Right lobe of liver (tissue), 6 donors: ENCODE measurements at regions not wholly inside any gene's neighbourhood (a gene's known extent, or its start where the extent isn't known, plus 50 kb on each side); places are given as distances from the start of the nearest gene placed in this dataset.

ENCODE experiments used
- ATAC-seq, 4 donors: fragments of 200-7000 bp; cut with Tn5 transposase; one replicate each; pipeline ENCODE4 v1.9.1; 2020; ENCODE audit warnings: mild to moderate bottlenecking in 4 of 4, moderate library complexity in 4 of 4
- DNase-seq, 3 donors: peaks; one replicate each; pipeline ENCODE4 v3.0.0-alpha.2; 2020
- H3K27ac ChIP-seq, 3 donors: fragments of 200-600 bp; one replicate each; pipeline ENCODE4 v1.8.0; 2022
- H3K27me3 ChIP-seq, 2 donors: fragments of 200-600 bp; one replicate each; pipeline ENCODE4 v1.8.0; 2022
- H3K36me3 ChIP-seq, 4 donors: fragments of 200-600 bp; sonication (generic) in 1 of 4; one replicate each; pipeline versions ENCODE4 v1.5.1 to v1.8.0; 2017 to 2022; ENCODE audit warnings: control low read depth in 1 of 4
- H3K4me1 ChIP-seq, 4 donors: fragments of 200-600 bp; sonication (generic) in 1 of 4; one replicate each; pipeline versions ENCODE4 v1.5.1 to v1.8.0; 2017 to 2022; ENCODE audit warnings: control low read depth in 1 of 4
- H3K4me3 ChIP-seq, 3 donors: fragments of 200-600 bp; one replicate each; pipeline ENCODE4 v1.8.0; 2022
- H3K9me3 ChIP-seq, 4 donors: fragments of 200-600 bp; sonication (generic) in 1 of 4; one replicate each; pipeline versions ENCODE4 v1.5.1 to v1.8.0; 2017 to 2022; ENCODE audit warnings: control low read depth in 1 of 4
- CTCF ChIP-seq, 4 donors: fragments of 200-600 bp in 3 of 4; fragments of 450-650 bp in 1 of 4; IDR thresholded peaks; one replicate each; pipeline versions ENCODE4 v1.5.1 to v1.8.0; 2016 to 2022; ENCODE audit warnings: antibody characterized with exemption in 4 of 4, mild to moderate bottlenecking in 2 of 4
- POLR2A ChIP-seq: fragments of 450-650 bp; IDR thresholded peaks from one replicate; pipeline ENCODE4 v1.6.1; 2017; ENCODE audit warnings: antibody characterized with exemption, mild to moderate bottlenecking
- WGBS: methylation state at CpG from one replicate; pipeline ENCODE4 v1.1.6; 2018; ENCODE audit warnings: low coverage, low lambda C conversion rate; ENCODE audit not compliant: insufficient coverage; ENCODE audit errors: missing lambda C conversion rate; 5-methylcytosine and 5-hydroxymethylcytosine counted together
- intact Hi-C, 2 donors: fragments of 100-400 bp; cut with DNase I; formaldehyde crosslinking; loops; one replicate each; pipeline versions ENCODE4 v1.11.2 to v1.14.1; 2022
- small RNA-seq, 2 experiments: library from RNA; depleted of rRNA; stranded (forward); fragments of <200 nt; gene quantifications; one replicate each; pipeline ENCODE3, GENCODE V24; 2016
- donor health status: DM: no; HTN: yes; CAD: no.
- donor health status: DM: no; HTN: no; CAD: no.
- donor health status: DM: no; HTN: no; CAD: no.
- donor health status: DM: no; HTN: yes; CAD: no.
- donor health status: DM: no; HTN: yes; CAD: no.

- H3K27ac ChIP-seq, result no peak overlapping the region
- intact Hi-C loops, result no loop called here
- WGBS, result 75% methylated on average over 4 of the region's 4 CpGs
- TF ChIP-seq CTCF (IDR thresholded peaks at IDR 0.05), result no peak
- TF ChIP-seq POLR2A, result no peak
- no peaks in the 10 kb centered on the region for H3K27me3 ChIP-seq
- no peak overlapping the region for H3K4me3 ChIP-seq
- ATAC-seq (no peak), DNase-seq (no peak)
- H3K36me3 ChIP-seq, result no peaks in the 10 kb centered on the region
- no peaks in the 10 kb centered on the region for H3K4me1 ChIP-seq
- no peaks in the 10 kb centered on the region for H3K9me3 ChIP-seq
Observed at GRCh38 chr6:81802356-81802755, 49.9 kb upstream of the TENT5A start.

Small RNA genes in the stretch of these regions (small RNA-seq; reads per million reads assigned to genes)
- gene AL360157.1, result 0 reads per million in 2 experiments
